ENCODE measurements at regions not wholly inside any gene's neighbourhood (a gene's known extent, or its start where the extent isn't known, plus 50 kb on each side); places are given as distances from the start of the nearest gene placed in this dataset.

- TF ChIP-seq YY1 (IDR thresholded peaks at IDR 0.05; ENCODE audit: insufficient read depth, insufficient read length) = no peak
- TF ChIP-seq ZNF274 (IDR thresholded peaks at IDR 0.05; ENCODE audit: low read depth, low read length) = no peak
- no peak for TF ChIP-seq SUZ12 (IDR thresholded peaks at IDR 0.05; ENCODE audit: extremely low read depth, insufficient read depth, insufficient read length)
These were observed 357.2 kb upstream of the ASIC2 start for GRCh38 chr17:33650304-33650703.
